ENCODE measurements at regions not wholly inside any gene's neighbourhood (a gene's known extent, or its start where the extent isn't known, plus 50 kb on each side); places are given as distances from the start of the nearest gene placed in this dataset.
A peak's percentile ranks its signal among the peaks of the same experiment; 100 is the strongest.
"Not testable (repeated sequence)": the region's sequence is repeated elsewhere in the genome, so short reads cannot be mapped to it uniquely, and the experiment has no call there.

DNA sequence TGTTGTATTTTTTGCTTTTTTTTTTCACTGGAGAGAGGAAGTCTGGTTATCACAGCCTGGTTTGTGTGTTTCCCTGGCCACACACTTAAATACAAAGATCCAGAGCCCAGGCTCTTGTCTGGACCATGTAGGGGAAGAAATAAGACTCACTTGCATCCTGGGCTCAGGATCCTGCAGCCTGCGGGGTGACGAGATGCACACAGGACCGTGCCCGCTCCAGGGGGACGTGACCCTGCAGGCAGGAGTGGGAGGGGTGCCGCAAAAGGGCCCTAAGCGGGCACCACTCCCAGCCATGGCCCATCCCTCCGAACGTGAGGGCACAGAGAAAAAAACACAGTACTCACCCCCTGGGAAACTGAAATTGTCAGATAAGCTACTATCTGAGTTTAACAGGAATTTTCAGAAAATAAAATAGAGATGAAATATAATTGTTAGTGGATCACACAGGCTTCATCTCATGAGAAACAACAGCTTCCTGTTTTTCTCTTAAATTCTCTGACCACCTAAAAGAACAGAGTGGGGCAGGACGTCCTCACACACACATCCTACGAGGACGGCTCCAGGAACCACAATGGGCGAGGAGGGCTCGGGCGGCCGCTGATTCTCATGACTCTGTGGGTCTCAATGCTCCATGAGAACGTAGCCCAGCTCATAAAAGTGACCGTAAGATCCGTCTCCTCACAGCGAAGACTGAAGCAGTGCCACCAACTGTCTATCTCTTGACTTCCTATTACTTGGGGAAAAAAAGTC, 142.6 kb upstream of the ALKAL2 start:
- DNase-seq (no peak), ATAC-seq (peak; percentile 15)
- Histone ChIP-seq H3K4me1 (no peaks in the 10 kb centered on the region), H3K27ac (peak overlapping the region; percentile 11), H3K4me3 (no peak overlapping the region), H3K36me3 (no peaks in the 10 kb centered on the region), H3K9me3 (no peaks in the 10 kb centered on the region), H3K27me3 (peaks cover 4% of the 10 kb centered on the region)
- intact Hi-C loops (cut with DNase I), result no loop called here
- TF ChIP-seq, protein P1, sequence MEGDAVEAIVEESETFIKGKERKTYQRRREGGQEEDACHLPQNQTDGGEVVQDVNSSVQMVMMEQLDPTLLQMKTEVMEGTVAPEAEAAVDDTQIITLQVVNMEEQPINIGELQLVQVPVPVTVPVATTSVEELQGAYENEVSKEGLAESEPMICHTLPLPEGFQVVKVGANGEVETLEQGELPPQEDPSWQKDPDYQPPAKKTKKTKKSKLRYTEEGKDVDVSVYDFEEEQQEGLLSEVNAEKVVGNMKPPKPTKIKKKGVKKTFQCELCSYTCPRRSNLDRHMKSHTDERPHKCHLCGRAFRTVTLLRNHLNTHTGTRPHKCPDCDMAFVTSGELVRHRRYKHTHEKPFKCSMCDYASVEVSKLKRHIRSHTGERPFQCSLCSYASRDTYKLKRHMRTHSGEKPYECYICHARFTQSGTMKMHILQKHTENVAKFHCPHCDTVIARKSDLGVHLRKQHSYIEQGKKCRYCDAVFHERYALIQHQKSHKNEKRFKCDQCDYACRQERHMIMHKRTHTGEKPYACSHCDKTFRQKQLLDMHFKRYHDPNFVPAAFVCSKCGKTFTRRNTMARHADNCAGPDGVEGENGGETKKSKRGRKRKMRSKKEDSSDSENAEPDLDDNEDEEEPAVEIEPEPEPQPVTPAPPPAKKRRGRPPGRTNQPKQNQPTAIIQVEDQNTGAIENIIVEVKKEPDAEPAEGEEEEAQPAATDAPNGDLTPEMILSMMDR (IDR thresholded peaks at IDR 0.05), result no peak

DNA sequence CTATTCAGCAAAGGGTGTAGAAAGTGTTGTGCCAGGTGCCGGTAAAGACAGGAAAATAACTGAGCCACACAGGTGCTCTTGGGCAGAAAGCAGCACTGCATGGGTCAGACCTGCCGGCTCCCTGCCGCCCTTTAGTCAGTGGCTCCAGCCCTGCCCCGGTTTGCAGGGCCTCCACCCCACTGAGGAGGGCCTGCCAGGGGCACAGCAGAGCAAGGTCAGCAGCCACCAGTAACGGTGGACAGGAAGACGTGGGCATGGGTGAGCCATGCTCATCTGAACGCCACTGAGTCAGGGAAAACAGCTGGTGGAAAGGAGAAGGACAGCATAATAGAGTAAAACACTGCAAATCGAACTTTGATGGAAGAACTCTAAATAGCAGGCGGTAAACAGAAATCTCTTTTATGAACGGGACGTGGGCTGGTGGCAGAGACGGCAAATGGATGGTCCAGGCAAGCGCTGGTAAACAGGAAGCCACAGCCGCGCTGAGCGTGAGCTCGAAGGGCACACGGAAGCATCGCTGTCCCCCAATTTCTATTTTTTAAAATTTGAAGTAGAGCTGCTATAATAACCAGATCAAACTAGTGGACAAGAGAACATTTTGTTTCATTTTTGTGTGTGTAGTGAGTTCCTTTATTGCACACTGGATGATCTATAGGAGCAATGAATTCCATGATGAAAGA, 141.8 kb upstream of the ALKAL2 start:
- intact Hi-C loops (cut with DNase I), result no loop called here
- Histone ChIP-seq H3K27me3 (peaks cover 4% of the 10 kb centered on the region), H3K9me3 (no peaks in the 10 kb centered on the region), H3K36me3 (no peaks in the 10 kb centered on the region), H3K4me3 (no peak overlapping the region), H3K4me1 (no peaks in the 10 kb centered on the region), H3K27ac (peak overlapping the region; percentile 11)
- DNase-seq, result no peak
- TF ChIP-seq, protein P1 (IDR thresholded peaks at IDR 0.05), result no peak
- ATAC-seq, result peak; percentile 26

DNA sequence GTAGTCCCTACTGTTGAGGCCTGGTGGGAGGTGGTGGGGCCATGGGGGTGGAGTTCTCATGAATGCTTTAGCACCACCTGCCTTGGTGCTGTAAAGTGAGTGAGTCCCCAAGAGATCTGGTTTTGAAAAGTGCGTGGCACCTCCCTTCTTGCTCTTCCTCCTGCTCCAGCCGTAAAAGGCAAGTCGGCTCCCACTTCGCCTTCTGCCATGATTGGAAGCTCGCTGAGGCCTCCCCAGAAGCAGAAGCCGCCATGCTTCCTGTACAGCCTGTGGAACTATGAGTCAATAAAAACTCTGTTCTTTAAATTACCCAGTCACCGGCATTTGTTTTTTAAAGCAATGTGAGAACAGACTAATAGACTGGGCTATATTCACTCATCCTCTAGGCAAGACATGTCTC, 141.3 kb upstream of the ALKAL2 start:
- Histone ChIP-seq H3K4me1 (no peaks in the 10 kb centered on the region), H3K36me3 (no peaks in the 10 kb centered on the region), H3K9me3 (no peaks in the 10 kb centered on the region), H3K27ac (no peak overlapping the region), H3K27me3 (peaks cover 4% of the 10 kb centered on the region), H3K4me3 (no peak overlapping the region)
- intact Hi-C loops (cut with DNase I), result no loop called here
- DNase-seq (no peak), ATAC-seq (no peak)
- TF ChIP-seq, protein P1 (IDR thresholded peaks at IDR 0.05), result no peak

DNA sequence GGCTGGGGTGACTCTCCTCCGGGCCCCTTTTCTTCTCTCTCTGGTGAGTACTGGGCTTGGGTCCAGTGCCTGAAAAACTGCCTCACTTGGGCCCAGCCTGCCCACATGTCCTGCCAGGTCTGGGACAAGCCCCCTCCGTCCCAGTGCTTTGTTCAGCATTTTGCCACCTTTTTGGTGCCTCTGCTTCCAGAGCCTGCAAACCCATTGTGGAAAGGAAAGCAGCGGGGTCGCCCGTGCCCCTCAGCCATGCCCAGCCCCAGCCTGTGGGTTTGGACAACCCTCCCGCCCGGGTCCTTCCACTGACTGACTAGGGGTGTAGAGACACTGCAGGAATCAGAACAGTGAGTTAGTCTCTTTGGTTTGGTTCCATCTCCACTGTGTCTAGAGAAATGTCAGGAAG, 140.7 kb upstream of the ALKAL2 start:
- Histone ChIP-seq H3K36me3 (no peaks in the 10 kb centered on the region), H3K4me1 (no peaks in the 10 kb centered on the region), H3K9me3 (no peaks in the 10 kb centered on the region), H3K27ac (no peak overlapping the region), H3K27me3 (peaks cover 4% of the 10 kb centered on the region), H3K4me3 (no peak overlapping the region)
- no peak for DNase-seq
- no peak for ATAC-seq
- TF ChIP-seq, protein P1 (IDR thresholded peaks at IDR 0.05), result no peak
- intact Hi-C loops (cut with DNase I), result no loop called here

DNA sequence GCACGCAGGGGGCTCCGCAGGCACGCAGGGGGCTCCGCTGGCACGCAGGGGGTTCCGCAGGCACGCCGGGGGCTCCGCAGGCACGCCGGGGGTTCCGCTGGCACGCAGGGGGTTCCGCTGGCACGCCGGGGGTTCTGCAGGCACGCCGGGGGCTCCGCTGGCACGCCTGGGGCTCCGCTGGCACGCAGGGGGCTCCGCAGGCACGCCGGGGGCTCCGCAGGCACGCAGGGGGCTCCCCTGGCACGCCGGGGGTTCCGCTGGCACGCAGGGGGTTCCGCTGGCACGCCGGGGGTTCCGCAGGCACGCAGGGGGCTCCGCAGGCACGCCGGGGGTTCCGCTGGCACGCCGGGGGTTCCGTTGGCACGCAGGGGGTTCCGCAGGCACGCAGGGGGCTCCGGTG, 138.8 kb upstream of the ALKAL2 start:
- DNase-seq; H3K36me3 ChIP-seq; H3K4me1 ChIP-seq; intact Hi-C loops (cut with DNase I); H3K9me3 ChIP-seq; ATAC-seq; H3K27me3 ChIP-seq; H3K27ac ChIP-seq; H3K4me3 ChIP-seq: not testable (repeated sequence)

DNA sequence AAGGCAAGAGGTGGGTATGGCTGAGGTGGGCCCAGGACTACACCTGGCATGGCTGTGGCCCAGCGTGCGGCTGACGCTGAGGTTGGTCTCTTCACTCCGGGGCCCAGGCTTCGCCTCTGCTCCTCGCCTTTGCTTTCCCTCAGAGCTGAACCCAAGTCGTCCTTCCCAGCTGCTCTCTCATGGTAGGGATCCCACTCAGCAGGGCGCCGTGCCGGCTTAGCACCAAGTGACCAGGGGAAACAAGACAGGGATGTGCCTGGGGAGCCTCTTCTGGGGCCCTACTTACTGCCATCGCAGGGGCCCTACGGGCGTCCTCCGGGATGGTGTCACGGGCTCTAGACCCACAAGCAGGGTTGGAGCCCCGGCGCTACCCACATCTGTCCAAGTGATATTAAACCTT, 138.1 kb upstream of the ALKAL2 start:
- peaks cover 4% of the 10 kb centered on the region for H3K27me3 ChIP-seq
- H3K4me3 ChIP-seq, result no peak overlapping the region
- ATAC-seq (no peak), DNase-seq (no peak)
- intact Hi-C loops (cut with DNase I), result no loop called here
- TF ChIP-seq, protein P1 (IDR thresholded peaks at IDR 0.05), result no peak
- no peaks in the 10 kb centered on the region for H3K9me3 ChIP-seq
- no peaks in the 10 kb centered on the region for H3K36me3 ChIP-seq
- H3K4me1 ChIP-seq, result no peaks in the 10 kb centered on the region
- H3K27ac ChIP-seq, result no peak overlapping the region

Data from upper lobe of right lung (tissue), 1 donor.